Activated CD8-positive, alpha-beta T cell treated with anti-CD3 and anti-CD28 coated beads, Interleukin-2, amount 10 ng/mL, durations not matched to agents 7 days and 5 days (primary cell): ENCODE measurements at regions not wholly inside any gene's neighbourhood (a gene's known extent, or its start where the extent isn't known, plus 50 kb on each side); places are given as distances from the start of the nearest gene placed in this dataset.
"Not testable (repeated sequence)": the region's sequence is repeated elsewhere in the genome, so short reads cannot be mapped to it uniquely, and the experiment has no call there.

Experiments used
- ATAC-seq: fragments of 150-1000 bp; cut with Tn5 transposase; one replicate; pipeline ENCODE4 v1.10.0; 2021; ENCODE audit warnings: moderate library complexity
- CTCF ChIA-PET: fragments of 350-600 bp; sonication (Branson Sonifier 250); formaldehyde crosslinking; loops from one replicate; lab custom pipeline; 2021; ENCODE audit warnings: antibody characterized with exemption; lab: Charles Lee
- POLR2A ChIA-PET: fragments of 350-600 bp; sonication (Branson Sonifier 250); formaldehyde crosslinking; loops from one replicate; lab custom pipeline; 2021; ENCODE audit warnings: antibody characterized with exemption; lab: Charles Lee
- DNase-seq: peaks from one replicate; pipeline ENCODE4 v3.0.0-alpha.2; 2020
- H3K27ac Mint-ChIP-seq: one replicate; pipeline ENCODE4 v1.8.0; 2021; ENCODE audit warnings: mild to moderate bottlenecking, mixed read lengths
- H3K27me3 Mint-ChIP-seq: one replicate; pipeline ENCODE4 v1.8.0; 2021; ENCODE audit warnings: low read depth, mixed read lengths
- H3K36me3 Mint-ChIP-seq: one replicate; pipeline ENCODE4 v1.8.0; 2021; ENCODE audit warnings: low read depth, mixed read lengths
- H3K4me1 Mint-ChIP-seq: one replicate; pipeline ENCODE4 v1.8.0; 2021; ENCODE audit warnings: low read depth, mixed read lengths
- H3K4me3 Mint-ChIP-seq: one replicate; pipeline ENCODE4 v1.8.0; 2021; ENCODE audit warnings: mild to moderate bottlenecking, mixed read lengths
- H3K9me3 Mint-ChIP-seq: one replicate; pipeline ENCODE4 v1.8.0; 2022; ENCODE audit warnings: mixed read lengths; ENCODE audit not compliant: insufficient read depth

DNA sequence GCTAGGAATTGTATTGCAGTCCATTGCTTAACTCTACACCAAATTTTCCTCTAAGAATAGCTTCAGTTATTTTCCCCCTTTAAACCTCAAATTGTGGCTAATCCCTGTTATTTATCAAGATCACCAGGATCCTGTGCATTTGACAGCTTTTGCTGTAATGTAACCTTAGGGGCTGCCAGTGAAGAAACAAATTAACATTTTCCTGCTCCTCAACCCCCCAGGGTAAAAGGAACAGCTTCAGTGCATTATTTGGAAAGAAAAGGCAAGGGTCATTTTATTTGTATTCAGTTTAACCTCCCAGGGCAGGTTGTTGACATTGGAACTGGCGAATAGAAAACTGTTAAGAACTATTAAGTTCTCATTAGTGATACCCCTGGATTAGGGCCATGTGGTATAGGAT is 57.0 kb downstream of the PCDH20 start:
- Mint-ChIP-seq H3K4me1 (no peaks in the 10 kb centered on the region), H3K9me3 (peaks cover 5% of the 10 kb centered on the region), H3K4me3 (no peak overlapping the region), H3K27ac (no peak overlapping the region), H3K36me3 (no peaks in the 10 kb centered on the region), H3K27me3 (no peaks in the 10 kb centered on the region)
- ChIA-PET CTCF (no interaction called here), POLR2A (no interaction called here)
- DNase-seq: no peak
- ATAC-seq: no peak

DNA sequence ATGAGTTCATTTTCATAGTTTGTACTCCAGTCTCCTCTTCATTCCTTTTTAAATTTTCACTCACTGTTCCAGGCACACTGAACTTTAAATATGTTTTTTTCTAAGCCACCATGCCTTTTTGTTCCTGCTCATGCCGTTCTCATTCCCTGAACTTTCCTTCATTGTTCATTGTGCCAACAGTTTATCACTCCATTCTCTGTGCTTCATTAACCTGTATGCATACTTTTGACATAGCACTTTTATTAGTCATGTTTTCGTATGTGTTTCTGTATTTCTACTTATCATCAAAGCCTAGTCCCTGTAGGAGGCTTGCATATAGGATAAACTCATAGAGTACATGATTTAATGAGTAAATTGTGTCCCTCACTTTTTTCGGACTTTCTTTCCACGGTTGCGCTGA is 65.3 kb downstream of the PCDH20 start:
- no peaks in the 10 kb centered on the region for H3K36me3 Mint-ChIP-seq
- H3K27me3 Mint-ChIP-seq: no peaks in the 10 kb centered on the region
- H3K4me1 Mint-ChIP-seq: no peaks in the 10 kb centered on the region
- no peak for DNase-seq
- ChIA-PET POLR2A (no interaction called here), CTCF (no interaction called here)
- H3K9me3 Mint-ChIP-seq: peaks cover 13% of the 10 kb centered on the region
- no peak overlapping the region for H3K4me3 Mint-ChIP-seq
- H3K27ac Mint-ChIP-seq: no peak overlapping the region
- ATAC-seq: no peak

DNA sequence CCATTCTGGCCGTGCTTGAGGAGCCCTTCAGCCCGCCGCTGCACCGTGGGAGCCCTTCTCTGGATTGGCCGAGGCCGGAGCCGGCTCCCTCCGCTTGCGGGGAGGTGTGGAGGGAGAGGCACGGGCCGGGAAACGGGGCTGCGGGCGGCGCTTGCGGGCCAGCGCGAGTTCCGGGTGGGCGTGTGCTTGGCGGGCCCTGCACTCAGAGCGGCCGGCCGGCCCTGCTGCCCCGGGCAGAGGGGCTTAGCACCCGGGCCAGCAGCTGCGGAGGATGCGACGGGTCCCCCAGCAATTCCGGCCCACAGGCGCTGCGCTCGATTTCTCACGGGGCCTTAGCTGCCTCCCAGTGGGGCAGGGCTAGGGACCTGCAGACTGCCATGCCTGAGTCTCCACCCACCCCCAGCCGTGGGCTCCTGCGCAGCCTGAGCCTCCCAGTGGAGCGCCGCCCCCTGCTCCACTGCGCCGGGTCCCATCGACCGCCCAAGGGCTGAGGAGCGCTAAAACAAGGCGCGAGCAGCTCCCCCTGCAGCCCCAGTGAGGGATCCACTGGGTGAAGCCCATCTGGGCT is 76.5 kb downstream of the PCDH20 start:
- no peak overlapping the region for H3K27ac Mint-ChIP-seq
- POLR2A ChIA-PET: no interaction called here
- H3K9me3 Mint-ChIP-seq: peaks cover 11% of the 10 kb centered on the region
- no peaks in the 10 kb centered on the region for H3K27me3 Mint-ChIP-seq
- ATAC-seq: no peak
- CTCF ChIA-PET: no interaction called here
- no peaks in the 10 kb centered on the region for H3K36me3 Mint-ChIP-seq
- no peaks in the 10 kb centered on the region for H3K4me1 Mint-ChIP-seq
- no peak for DNase-seq
- H3K4me3 Mint-ChIP-seq: no peak overlapping the region

DNA sequence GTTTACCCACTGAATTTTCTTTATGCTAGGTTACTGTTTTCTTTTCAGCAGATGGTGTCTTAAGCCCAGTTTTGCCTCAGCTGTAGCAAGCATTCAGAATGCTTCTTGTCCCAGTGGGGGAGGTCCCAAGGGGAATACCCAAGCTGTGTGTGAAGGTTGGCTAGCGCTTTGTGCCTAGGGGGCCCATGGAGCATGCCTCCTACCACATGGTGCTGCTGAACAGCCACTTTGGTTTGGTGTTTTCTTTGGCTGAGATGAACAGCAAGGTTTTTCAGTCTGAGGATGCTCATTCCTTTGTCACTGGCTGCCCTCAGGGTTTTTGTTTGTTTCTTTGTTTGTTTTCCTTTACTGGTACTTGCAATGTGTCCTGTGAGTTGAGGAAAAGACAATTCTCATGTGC is 99.0 kb downstream of the PCDH20 start:
- Mint-ChIP-seq H3K27me3 (no peaks in the 10 kb centered on the region), H3K4me3 (no peak overlapping the region), H3K27ac (no peak overlapping the region), H3K36me3 (no peaks in the 10 kb centered on the region), H3K9me3 (peaks cover 19% of the 10 kb centered on the region), H3K4me1 (no peaks in the 10 kb centered on the region)
- ATAC-seq (no peak), DNase-seq (no peak)
- ChIA-PET POLR2A (no interaction called here), CTCF (no interaction called here)

DNA sequence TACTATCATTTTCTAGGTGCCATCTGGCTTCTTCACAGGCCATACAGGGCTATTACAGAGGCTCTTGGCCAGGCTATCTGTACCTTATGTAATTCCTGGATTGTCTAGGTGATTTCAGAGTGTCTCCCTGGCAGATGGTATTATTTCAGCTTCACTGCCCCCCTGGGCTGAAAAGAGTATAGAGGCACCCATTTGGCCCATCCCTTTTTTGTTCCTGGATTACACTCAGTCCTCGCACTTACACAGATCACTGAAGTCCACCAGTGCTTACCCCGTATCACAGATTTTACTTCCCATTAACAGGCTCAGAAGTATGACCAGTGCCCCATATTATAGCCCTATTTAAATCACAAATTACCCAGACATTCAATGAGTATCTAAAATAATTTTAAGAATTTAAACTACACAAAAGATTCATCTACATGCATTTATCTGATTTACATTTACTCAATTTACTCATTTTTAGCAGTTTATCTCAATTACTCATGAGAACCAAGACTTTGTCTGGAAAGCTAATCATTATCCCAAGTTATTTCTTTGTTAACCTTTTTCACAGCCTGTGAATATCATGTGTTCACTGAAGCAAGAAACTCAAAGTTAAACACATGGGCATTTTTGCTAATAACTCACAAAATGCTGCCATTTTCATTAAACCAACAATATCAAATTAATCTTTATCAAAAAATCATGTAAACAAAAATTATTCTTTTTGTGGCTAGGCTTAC is 121.0 kb downstream of the PCDH20 start:
- POLR2A ChIA-PET: no interaction called here
- no peak for ATAC-seq
- H3K27ac Mint-ChIP-seq: no peak overlapping the region
- no peaks in the 10 kb centered on the region for H3K36me3 Mint-ChIP-seq
- CTCF ChIA-PET: no interaction called here
- H3K9me3 Mint-ChIP-seq: peaks cover 3% of the 10 kb centered on the region
- no peak overlapping the region for H3K4me3 Mint-ChIP-seq
- no peak for DNase-seq
- H3K27me3 Mint-ChIP-seq: no peaks in the 10 kb centered on the region
- H3K4me1 Mint-ChIP-seq: no peaks in the 10 kb centered on the region

DNA sequence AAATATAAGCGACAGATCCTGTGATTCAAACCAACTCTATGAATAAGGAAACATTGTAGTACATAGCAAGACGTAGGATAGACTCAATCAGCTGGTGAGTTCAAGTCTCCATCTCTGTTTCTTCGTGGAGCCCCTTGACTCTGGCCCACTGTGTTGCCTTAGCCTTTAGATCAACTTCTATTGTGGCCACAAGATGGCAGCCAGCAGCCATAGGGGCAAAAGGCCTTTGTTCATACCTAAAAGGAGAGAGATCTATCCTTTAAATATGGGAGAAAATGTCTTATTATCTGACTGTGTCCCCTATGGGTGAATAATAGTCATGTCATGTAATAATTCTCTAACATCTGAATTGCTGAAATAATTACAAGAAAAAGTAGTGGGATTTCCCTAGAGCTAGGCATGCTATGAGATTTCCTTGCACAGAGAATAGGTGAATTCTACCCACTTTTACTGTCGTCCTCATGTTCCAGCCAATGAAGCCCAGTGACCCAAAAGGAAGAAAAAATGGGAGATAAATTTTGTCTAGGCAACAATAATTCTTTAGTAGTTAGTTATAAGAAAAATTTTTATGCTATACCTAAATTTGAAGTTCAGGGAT is 129.4 kb downstream of the PCDH20 start:
- DNase-seq (no peak), ATAC-seq (no peak)
- Mint-ChIP-seq H3K9me3 (no peaks in the 10 kb centered on the region), H3K36me3 (no peaks in the 10 kb centered on the region), H3K4me3 (no peak overlapping the region), H3K27ac (no peak overlapping the region), H3K27me3 (no peaks in the 10 kb centered on the region), H3K4me1 (no peaks in the 10 kb centered on the region)
- ChIA-PET CTCF (interaction anchor here (1.2 kb wide), 1 partner anchor 13 kb away, joined by 3 read pairs; no protein-coding TSS in a partner anchor), POLR2A (no interaction called here)

DNA sequence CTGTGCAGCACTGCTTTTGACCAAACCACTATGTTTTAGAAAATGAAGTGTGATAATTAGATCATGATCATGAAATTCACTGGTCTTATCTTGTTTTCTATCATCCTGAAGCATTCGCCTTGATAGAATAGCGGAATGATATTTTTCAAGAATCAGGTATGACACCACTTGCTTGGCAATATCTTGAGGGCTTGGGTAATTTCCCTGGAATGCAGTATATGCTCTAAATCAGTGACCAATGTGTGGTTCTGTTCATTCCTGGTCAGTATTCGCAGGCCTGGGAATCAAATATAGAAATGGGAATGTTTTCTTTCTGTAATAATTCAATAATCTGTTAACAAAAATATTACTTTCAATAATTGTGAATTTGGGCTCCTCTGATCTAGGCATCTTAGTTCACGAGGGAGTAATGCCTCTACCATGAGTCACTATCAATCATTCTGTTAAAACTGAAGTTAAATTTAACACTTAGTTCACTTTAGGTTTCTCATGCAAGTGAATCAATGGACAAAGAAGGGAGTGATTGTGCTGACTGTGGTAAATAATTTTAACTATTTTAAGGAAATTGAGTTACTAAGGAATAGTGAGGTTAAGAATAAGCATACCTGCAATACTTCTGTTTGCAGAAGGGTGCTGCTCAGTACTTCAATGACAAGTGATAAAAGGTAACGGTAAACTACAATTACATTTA is 137.9 kb downstream of the PCDH20 start:
- no peaks in the 10 kb centered on the region for H3K27me3 Mint-ChIP-seq
- POLR2A ChIA-PET: no interaction called here
- H3K4me1 Mint-ChIP-seq: no peaks in the 10 kb centered on the region
- peaks cover 8% of the 10 kb centered on the region for H3K9me3 Mint-ChIP-seq
- ATAC-seq: no peak
- CTCF ChIA-PET: no interaction called here
- no peak overlapping the region for H3K27ac Mint-ChIP-seq
- no peaks in the 10 kb centered on the region for H3K36me3 Mint-ChIP-seq
- DNase-seq: no peak
- H3K4me3 Mint-ChIP-seq: no peak overlapping the region

DNA sequence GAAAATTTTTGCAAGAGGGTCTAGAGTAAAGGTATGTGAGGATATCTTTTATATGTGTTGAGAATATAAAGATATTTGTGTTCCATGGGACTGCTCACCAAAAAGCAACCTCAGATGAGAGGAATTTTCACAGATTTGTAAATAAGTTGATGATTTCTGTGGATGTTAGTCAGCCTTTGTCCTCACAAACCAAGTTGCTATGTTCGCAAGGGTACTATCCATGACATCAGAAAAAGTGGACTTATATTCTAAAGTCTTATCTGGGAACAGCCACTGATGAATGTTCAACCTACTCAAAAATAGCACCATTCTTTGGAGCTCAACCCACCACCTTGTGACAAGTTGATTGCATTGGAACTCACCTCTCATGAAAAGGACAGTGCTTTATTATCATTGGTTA is 138.6 kb downstream of the PCDH20 start:
- POLR2A ChIA-PET: no interaction called here
- H3K4me3 Mint-ChIP-seq: no peak overlapping the region
- no peaks in the 10 kb centered on the region for H3K36me3 Mint-ChIP-seq
- no peak for ATAC-seq
- no peaks in the 10 kb centered on the region for H3K27me3 Mint-ChIP-seq
- H3K9me3 Mint-ChIP-seq: peaks cover 11% of the 10 kb centered on the region
- no peak for DNase-seq
- CTCF ChIA-PET: no interaction called here
- H3K4me1 Mint-ChIP-seq: no peaks in the 10 kb centered on the region
- no peak overlapping the region for H3K27ac Mint-ChIP-seq

DNA sequence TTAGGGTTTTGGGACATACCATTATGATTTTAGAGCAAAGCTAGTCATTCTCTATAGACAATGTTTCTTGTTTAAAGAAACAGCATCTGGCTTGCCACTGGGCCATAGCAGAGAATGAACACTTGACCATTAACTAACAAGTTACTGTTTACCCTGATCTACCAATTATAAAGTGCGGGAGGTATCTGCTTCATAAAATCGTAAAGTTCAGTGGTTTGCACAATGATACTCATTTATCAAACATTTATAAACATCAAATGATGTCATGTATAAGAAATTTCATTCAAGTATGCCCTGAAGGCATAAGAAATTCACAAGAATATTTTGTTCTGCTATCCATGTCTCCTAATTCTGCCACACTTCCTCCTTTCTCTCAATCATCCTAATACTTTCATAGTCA is 139.2 kb downstream of the PCDH20 start:
- ChIA-PET POLR2A (no interaction called here), CTCF (no interaction called here)
- Mint-ChIP-seq H3K27me3 (no peaks in the 10 kb centered on the region), H3K4me1 (no peaks in the 10 kb centered on the region), H3K9me3 (peaks cover 11% of the 10 kb centered on the region), H3K27ac (no peak overlapping the region), H3K36me3 (no peaks in the 10 kb centered on the region), H3K4me3 (no peak overlapping the region)
- no peak for ATAC-seq
- DNase-seq: no peak

DNA sequence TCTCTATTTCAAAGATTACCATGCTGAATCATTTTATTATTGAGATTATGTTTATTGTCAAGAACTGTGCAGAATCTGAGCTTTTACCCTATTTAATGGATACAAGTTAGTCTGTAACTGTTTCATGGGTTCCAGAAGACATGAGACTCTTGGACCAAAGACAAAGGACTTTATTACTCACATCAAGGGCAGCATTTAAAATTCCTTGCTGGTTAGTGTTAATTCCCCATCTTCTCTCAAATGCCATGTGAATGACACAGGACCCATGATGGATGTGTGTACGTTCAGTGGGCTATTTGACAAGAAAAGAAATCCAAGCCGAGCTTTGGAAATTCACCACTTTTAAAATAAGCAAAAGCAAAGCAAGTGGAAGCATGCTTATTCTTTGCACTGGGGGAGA is 139.9 kb downstream of the PCDH20 start:
- no peaks in the 10 kb centered on the region for H3K36me3 Mint-ChIP-seq
- H3K27me3 Mint-ChIP-seq: no peaks in the 10 kb centered on the region
- ChIA-PET CTCF (no interaction called here), POLR2A (no interaction called here)
- ATAC-seq (no peak), DNase-seq (no peak)
- H3K9me3 Mint-ChIP-seq: peaks cover 11% of the 10 kb centered on the region
- no peak overlapping the region for H3K27ac Mint-ChIP-seq
- no peaks in the 10 kb centered on the region for H3K4me1 Mint-ChIP-seq
- H3K4me3 Mint-ChIP-seq: no peak overlapping the region

DNA sequence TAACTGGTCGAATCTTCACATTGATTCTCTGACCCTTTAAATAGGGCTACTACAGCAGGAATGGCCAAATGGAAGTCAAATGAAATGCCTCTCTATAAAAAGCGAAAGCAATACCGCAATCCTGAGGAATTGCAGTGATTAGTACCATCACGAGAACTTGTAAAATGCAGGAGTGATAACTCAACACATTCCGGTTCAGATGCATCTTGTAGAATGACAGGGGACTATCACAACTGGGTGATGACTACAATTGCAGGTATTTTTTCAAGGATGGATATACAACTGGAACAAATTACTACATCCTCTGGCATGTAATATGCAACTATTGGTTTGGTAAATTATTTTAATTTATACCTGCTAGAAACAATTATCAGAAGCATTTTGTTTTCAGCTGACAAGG is 140.4 kb downstream of the PCDH20 start:
- no peak for DNase-seq
- H3K27ac Mint-ChIP-seq: no peak overlapping the region
- CTCF ChIA-PET: no interaction called here
- POLR2A ChIA-PET: no interaction called here
- H3K4me1 Mint-ChIP-seq: no peaks in the 10 kb centered on the region
- peaks cover 11% of the 10 kb centered on the region for H3K9me3 Mint-ChIP-seq
- ATAC-seq: no peak
- no peaks in the 10 kb centered on the region for H3K36me3 Mint-ChIP-seq
- no peaks in the 10 kb centered on the region for H3K27me3 Mint-ChIP-seq
- no peak overlapping the region for H3K4me3 Mint-ChIP-seq

DNA sequence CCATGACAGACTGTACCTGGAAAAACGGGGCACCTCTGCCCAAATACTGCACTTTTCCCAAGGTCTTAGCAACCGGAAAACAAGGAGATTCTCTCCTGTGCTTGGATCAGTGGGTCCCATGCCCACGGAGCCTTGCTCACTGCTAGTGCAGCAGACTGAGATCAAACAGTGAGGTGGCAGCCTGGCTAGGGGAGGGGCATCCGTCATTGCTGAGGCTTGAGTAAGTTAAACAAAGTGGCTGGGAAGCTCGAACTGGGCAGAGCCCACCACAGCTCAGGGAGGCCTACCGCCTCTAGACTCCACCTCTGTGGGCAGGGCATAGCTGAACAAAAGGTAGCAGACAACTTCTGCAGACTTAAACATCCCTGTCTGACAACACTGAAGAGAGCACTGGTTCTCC is 148.8 kb downstream of the PCDH20 start:
- H3K4me1 Mint-ChIP-seq, H3K9me3 Mint-ChIP-seq, H3K4me3 Mint-ChIP-seq, H3K27me3 Mint-ChIP-seq, POLR2A ChIA-PET, ATAC-seq, H3K36me3 Mint-ChIP-seq, H3K27ac Mint-ChIP-seq, DNase-seq: not testable (repeated sequence)
- CTCF ChIA-PET: interaction anchor here (0.6 kb wide), 1 partner anchor 411 kb away, joined by 3 read pairs; no protein-coding TSS in a partner anchor
